Fibroblast of lung (primary cell): ENCODE measurements at regions not wholly inside any gene's neighbourhood (a gene's known extent, or its start where the extent isn't known, plus 50 kb on each side); places are given as distances from the start of the nearest gene placed in this dataset.

Experiments used
- DNase-seq, 2 donors: peaks; one replicate each; pipeline versions ENCODE4 v3.0.0 to v3.0.0-alpha.2; 2010; ENCODE audit warnings: low read depth in 2 of 2
- H2AFZ ChIP-seq: 2 replicates; pipeline ENCODE4 v1.5.1; 2012; ENCODE audit warnings: low read length, control low read depth, inconsistent platforms
- H3K27ac ChIP-seq: 2 replicates; pipeline ENCODE4 v1.5.1; 2011; ENCODE audit warnings: low read length, control low read depth; ENCODE audit not compliant: insufficient read depth
- H3K27me3 ChIP-seq: 2 replicates; pipeline ENCODE4 v1.5.1; 2011; ENCODE audit warnings: mild to moderate bottlenecking, low read length; ENCODE audit not compliant: control insufficient read depth, insufficient read depth
- H3K36me3 ChIP-seq: 2 replicates; pipeline ENCODE4 v1.5.1; 2011; ENCODE audit warnings: low read length; ENCODE audit not compliant: control insufficient read depth, insufficient read depth
- H3K4me1 ChIP-seq: 2 replicates; pipeline ENCODE4 v1.5.1; 2011; ENCODE audit warnings: low read length; ENCODE audit not compliant: control insufficient read depth, insufficient read depth; ENCODE audit errors: extremely low read depth
- H3K4me2 ChIP-seq: 2 replicates; pipeline ENCODE4 v1.5.1; 2011; ENCODE audit warnings: low read length, control low read depth; ENCODE audit not compliant: insufficient read depth; ENCODE audit errors: extremely low read depth
- H3K4me3 ChIP-seq, 4 experiments: fragments of 200-600 bp in 1 of 4; sonication (generic) in 1 of 4; replicated peaks in 1 of 4; 2 replicates each; pipeline ENCODE4 v1.5.1; 2011 to 2016; ENCODE audit warnings: low read length in 4 of 4, low read depth in 3 of 4, mild to moderate bottlenecking in 3 of 4, control low read depth in 2 of 4, inconsistent platforms in 1 of 4, mixed read lengths in 1 of 4; ENCODE audit not compliant: insufficient read depth in 1 of 4; ENCODE audit errors: control extremely low read depth in 1 of 4
- H3K79me2 ChIP-seq: 2 replicates; pipeline ENCODE4 v1.5.1; 2012; ENCODE audit warnings: mild to moderate bottlenecking, low read length, inconsistent platforms; ENCODE audit not compliant: control insufficient read depth, insufficient read depth
- H3K9ac ChIP-seq: 2 replicates; pipeline ENCODE4 v1.5.1; 2011; ENCODE audit warnings: mild to moderate bottlenecking, low read length, control low read depth; ENCODE audit not compliant: insufficient read depth
- H3K9me3 ChIP-seq: 2 replicates; pipeline ENCODE4 v1.5.1; 2012; ENCODE audit warnings: low read depth, low read length; ENCODE audit not compliant: control insufficient read depth, insufficient read depth
- H4K20me1 ChIP-seq: 2 replicates; pipeline ENCODE4 v1.5.1; 2011; ENCODE audit warnings: low read length; ENCODE audit not compliant: control insufficient read depth, insufficient read depth; ENCODE audit errors: extremely low read depth
- CTCF ChIP-seq, 2 donors: IDR thresholded peaks in 1 of 2; conservative IDR thresholded peaks in 1 of 2; 1 replicate in 1 of 2; 2 replicates in 1 of 2; pipeline ENCODE4 v1.5.1; 2011 to 2012; ENCODE audit warnings: low read length in 2 of 2, control low read depth in 1 of 2, inconsistent platforms in 1 of 2, low read depth in 1 of 2, mild to moderate bottlenecking in 1 of 2
- EZH2 ChIP-seq: IDR thresholded peaks from 2 replicates; pipeline ENCODE4 v1.5.1; 2012; ENCODE audit warnings: low read length, control low read depth, mild to moderate bottlenecking; ENCODE audit errors: missing control alignments

- Histone ChIP-seq H3K79me2 (no peaks in the 10 kb centered on the region), H3K9ac (no peak overlapping the region), H3K36me3 (no peaks in the 10 kb centered on the region), H3K27ac (no peak overlapping the region), H3K9me3 (no peaks in the 10 kb centered on the region), H3K4me1 (no peaks in the 10 kb centered on the region), H3K27me3 (no peaks in the 10 kb centered on the region), H2AFZ (no peak overlapping the region), H3K4me2 (no peak overlapping the region), H3K4me3 (no peak overlapping the region), H4K20me1 (no peaks in the 10 kb centered on the region)
- DNase-seq = no peak
- TF ChIP-seq CTCF (conservative IDR thresholded peaks at IDR 0.05 in 1 of 2, IDR thresholded peaks at IDR 0.05 in 1 of 2; ENCODE audit: low read depth in 1 of 2, low read length in 2 of 2) = no peak
Measured at GRCh38 chr6:164579035-164579434, 730.4 kb downstream of the C6orf118 start.

GRCh38 chr6:164578616-164579015, 730.8 kb downstream of the C6orf118 start:
- Histone ChIP-seq H3K9me3 (no peaks in the 10 kb centered on the region), H4K20me1 (no peaks in the 10 kb centered on the region), H3K27ac (no peak overlapping the region), H3K79me2 (no peaks in the 10 kb centered on the region), H3K4me2 (no peak overlapping the region), H2AFZ (no peak overlapping the region), H3K9ac (no peak overlapping the region), H3K36me3 (no peaks in the 10 kb centered on the region), H3K27me3 (no peaks in the 10 kb centered on the region), H3K4me1 (no peaks in the 10 kb centered on the region), H3K4me3 (no peak overlapping the region)
- TF ChIP-seq EZH2 = no peak
- TF ChIP-seq CTCF (conservative IDR thresholded peaks at IDR 0.05 in 1 of 2, IDR thresholded peaks at IDR 0.05 in 1 of 2; ENCODE audit: low read depth in 1 of 2, low read length in 2 of 2) = no peak
- no peak for DNase-seq

GRCh38 chr6:164570801-164571200, 738.6 kb downstream of the C6orf118 start:
- Histone ChIP-seq H3K4me3 (no peak overlapping the region), H3K4me1 (no peaks in the 10 kb centered on the region), H2AFZ (no peak overlapping the region), H4K20me1 (peaks cover 1% of the 10 kb centered on the region), H3K36me3 (no peaks in the 10 kb centered on the region), H3K9me3 (no peaks in the 10 kb centered on the region), H3K4me2 (no peak overlapping the region), H3K27me3 (no peaks in the 10 kb centered on the region), H3K27ac (no peak overlapping the region), H3K9ac (no peak overlapping the region), H3K79me2 (no peaks in the 10 kb centered on the region)
- TF ChIP-seq EZH2 (no peak), CTCF (conservative IDR thresholded peaks at IDR 0.05 in 1 of 2, IDR thresholded peaks at IDR 0.05 in 1 of 2; ENCODE audit: low read depth in 1 of 2, low read length in 2 of 2) (no peak)
- DNase-seq = no peak
